ENCODE measurements at regions not wholly inside any gene's neighbourhood (a gene's known extent, or its start where the extent isn't known, plus 50 kb on each side); places are given as distances from the start of the nearest gene placed in this dataset.

DNA sequence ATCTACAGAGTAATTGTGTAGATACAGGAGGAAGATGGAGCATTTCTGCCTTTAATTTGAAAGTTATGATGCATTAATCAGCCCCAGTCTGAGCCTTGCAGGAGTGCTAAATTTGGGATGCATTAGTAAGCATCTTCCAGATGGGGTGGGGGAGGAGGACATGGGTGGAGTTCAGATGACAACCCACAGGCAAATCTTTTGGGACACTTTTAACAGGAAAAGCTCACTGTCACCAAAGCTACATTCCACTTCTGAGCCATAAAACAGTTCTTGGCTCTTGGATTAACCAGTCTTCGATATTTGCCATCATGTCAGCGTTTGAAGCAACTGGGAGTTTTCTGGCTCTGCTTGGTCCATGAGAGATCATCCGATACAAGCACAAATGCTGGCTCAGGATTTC is 121.1 kb downstream of the CXCL12 start:
- TF ChIP-seq TAF1 (IDR thresholded peaks at IDR 0.05; ENCODE audit: borderline replicate concordance, low read depth, low read length) (no peak), POLR2A (IDR thresholded peaks at IDR 0.05; ENCODE audit: low read depth, low read length) (no peak), POLR2AphosphoS5 (IDR thresholded peaks at IDR 0.05; ENCODE audit: low read depth, low read length) (no peak)

All from GM12892 (cell line).